Spleen (tissue), 11 donors: ENCODE measurements at regions not wholly inside any gene's neighbourhood (a gene's known extent, or its start where the extent isn't known, plus 50 kb on each side); places are given as distances from the start of the nearest gene placed in this dataset.

Experiments
- DNase-seq: peaks from one replicate; pipeline ENCODE4 v3.0.0-alpha.2; 2020
- H3K27ac ChIP-seq, 8 donors: fragments of 200-600 bp; sonication (generic) in 7 of 8; 1 replicate in 4 of 8; 2 replicates in 4 of 8; pipeline versions ENCODE4 v1.5.0 to v1.8.0; 2016 to 2021; ENCODE audit warnings: inconsistent platforms in 4 of 8, mild to moderate bottlenecking in 4 of 8, moderate library complexity in 1 of 8
- H3K27me3 ChIP-seq, 7 donors: fragments of 200-600 bp; sonication (generic) in 6 of 7; replicated peaks in 1 of 7; 1 replicate in 4 of 7; 2 replicates in 3 of 7; pipeline versions ENCODE4 v1.5.0 to v1.8.0; 2016 to 2021; ENCODE audit warnings: inconsistent platforms in 3 of 7, mild to moderate bottlenecking in 1 of 7
- H3K36me3 ChIP-seq, 6 donors: fragments of 200-600 bp; sonication (generic) in 5 of 6; 1 replicate in 4 of 6; 2 replicates in 2 of 6; pipeline versions ENCODE4 v1.5.0 to v1.8.0; 2016 to 2021; ENCODE audit warnings: inconsistent platforms in 2 of 6
- H3K4me1 ChIP-seq, 6 donors: fragments of 200-600 bp; sonication (generic) in 5 of 6; 1 replicate in 3 of 6; 2 replicates in 3 of 6; pipeline versions ENCODE4 v1.5.0 to v1.8.0; 2016 to 2021; ENCODE audit warnings: inconsistent platforms in 3 of 6
- H3K4me3 ChIP-seq, 8 donors: fragments of 200-600 bp; sonication (generic) in 7 of 8; 1 replicate in 4 of 8; 2 replicates in 4 of 8; pipeline versions ENCODE4 v1.5.0 to v1.8.0; 2016 to 2021; ENCODE audit warnings: inconsistent platforms in 4 of 8, mild to moderate bottlenecking in 4 of 8, moderate library complexity in 2 of 8
- H3K9me3 ChIP-seq, 8 donors: fragments of 200-600 bp; sonication (generic) in 7 of 8; 1 replicate in 4 of 8; 2 replicates in 4 of 8; pipeline versions ENCODE4 v1.5.0 to v1.8.0; 2016 to 2021; ENCODE audit warnings: inconsistent platforms in 4 of 8
- CTCF ChIP-seq, 11 experiments: fragments of 200-600 bp in 7 of 11; fragments of 450-650 bp in 4 of 11; sonication (generic) in 4 of 11; IDR thresholded peaks in 8 of 11; conservative IDR thresholded peaks in 3 of 11; 1 replicate in 7 of 11; 2 replicates in 4 of 11; pipeline versions ENCODE4 v1.4.0 to v1.8.0; 2016 to 2021; ENCODE audit warnings: antibody characterized with exemption in 11 of 11, inconsistent platforms in 4 of 11, mild to moderate bottlenecking in 1 of 11
- POLR2A ChIP-seq, 3 donors: fragments of 450-650 bp; IDR thresholded peaks; one replicate each; pipeline ENCODE4 v1.5.1; 2017; ENCODE audit warnings: antibody characterized with exemption in 3 of 3, mild to moderate bottlenecking in 1 of 3
- POLR2AphosphoS5 ChIP-seq, 3 donors: sonication (generic); formaldehyde crosslinking; IDR thresholded peaks; one replicate each; pipeline ENCODE4 v1.5.1; 2017; ENCODE audit warnings: antibody characterized with exemption in 3 of 3
- WGBS, 5 donors: extraction: QIAGEN DNeasy Blood & Tissue Kit in 3 of 5; methylation state at CpG; one replicate each; pipeline versions ENCODE4 v1.1.5 to v1.1.7; 2013 to 2018; 5-methylcytosine and 5-hydroxymethylcytosine counted together
- intact Hi-C: fragments of 100-400 bp; cut with DNase I; formaldehyde crosslinking; loops from one replicate; pipeline ENCODE4 v1.15.0; 2023; ENCODE audit warnings: low total_unique reads
- donor health status: healthy with polysubstance abuse.
- donor health status: DM: no; HTN: no; CAD: no; lungs with moderate emphysema.
- donor health status: DM: no; HTN: no; CAD: no.
- donor health status: Bipolar disorder and iron deficiency.
- donor health status: healthy.
- donor health status: DM: no; HTN: no; CAD: no.
- donor health status: DM: yes; HTN: yes; CAD: no.

GRCh38 chr12:131375261-131375971, 335.5 kb upstream of the SFSWAP start:
- Histone ChIP-seq H3K27ac (no peak overlapping the region), H3K4me3 (no peak overlapping the region), H3K27me3 (peaks cover 0 to 19% (median 0%) of the 10 kb centered on the region in 7 donors), H3K9me3 (no peaks in the 10 kb centered on the region), H3K36me3 (no peaks in the 10 kb centered on the region), H3K4me1 (no peaks in the 10 kb centered on the region)
- intact Hi-C loops = no loop called here
- DNase-seq = no peak
- TF ChIP-seq POLR2AphosphoS5 (IDR thresholded peaks at IDR 0.05) (no peak), POLR2A (IDR thresholded peaks at IDR 0.05) (no peak), CTCF (IDR thresholded peaks at IDR 0.05 in 8 of 11, conservative IDR thresholded peaks at IDR 0.05 in 3 of 11) (no peak)
- 73 to 86% (median 83%) methylated on average over 9 to 17 of the region's 17 CpGs for WGBS, 5 donors

- no peak for DNase-seq
- no peak overlapping the region for H3K4me3 ChIP-seq
- no peaks in the 10 kb centered on the region for H3K4me1 ChIP-seq
- no peaks in the 10 kb centered on the region for H3K9me3 ChIP-seq
- no peak overlapping the region for H3K27ac ChIP-seq
- WGBS, 5 donors = 58 to 77% (median 72%) methylated on average over 3 to 8 of the region's 8 CpGs
- H3K36me3 ChIP-seq = no peaks in the 10 kb centered on the region
- intact Hi-C loops = no loop called here
- H3K27me3 ChIP-seq = peaks cover 0 to 24% (median 1%) of the 10 kb centered on the region in 7 donors
- no peak for TF ChIP-seq POLR2AphosphoS5 (IDR thresholded peaks at IDR 0.05)
- TF ChIP-seq CTCF (IDR thresholded peaks at IDR 0.05 in 8 of 11, conservative IDR thresholded peaks at IDR 0.05 in 3 of 11) = no peak
- no peak for TF ChIP-seq POLR2A (IDR thresholded peaks at IDR 0.05)
Observed at GRCh38 chr12:131375972-131376345, 334.9 kb upstream of the SFSWAP start.

- H3K27ac ChIP-seq = no peak overlapping the region
- 87 to 91% (median 89%) methylated on average over 28 to 29 of the region's 29 CpGs for WGBS, 5 donors
Observed at GRCh38 chr12:131378176-131378842, 332.6 kb upstream of the SFSWAP start.

More at GRCh38 chr12:131378176-131378842, 332.6 kb upstream of the SFSWAP start:
- Histone ChIP-seq H3K4me3 (no peak overlapping the region), H3K36me3 (no peaks in the 10 kb centered on the region), H3K4me1 (no peaks in the 10 kb centered on the region), H3K27me3 (peaks cover 0 to 38% (median 11%) of the 10 kb centered on the region in 7 donors), H3K9me3 (no peaks in the 10 kb centered on the region)
- no peak for DNase-seq
- intact Hi-C loops = no loop called here
- TF ChIP-seq POLR2A (IDR thresholded peaks at IDR 0.05) (no peak), CTCF (IDR thresholded peaks at IDR 0.05 in 8 of 11, conservative IDR thresholded peaks at IDR 0.05 in 3 of 11) (no peak), POLR2AphosphoS5 (IDR thresholded peaks at IDR 0.05) (no peak)
